RWPE2 (cell line): ENCODE measurements at regions not wholly inside any gene's neighbourhood (a gene's known extent, or its start where the extent isn't known, plus 50 kb on each side); places are given as distances from the start of the nearest gene placed in this dataset.

Experiments
- ATAC-seq: fragments of 200-7000 bp; cut with Tn5 transposase; 3 replicates; pipeline ENCODE4 v1.9.1; 2021; ENCODE audit warnings: low read depth
- DNase-seq: peaks from one replicate; pipeline ENCODE4 v3.0.0-alpha.2; 2020; ENCODE audit warnings: low spot score
- H3K27ac ChIP-seq: fragments of 450-650 bp; 2 replicates; pipeline ENCODE4 v1.5.1; 2017; ENCODE audit warnings: mild to moderate bottlenecking; ENCODE audit not compliant: poor library complexity, severe bottlenecking
- H3K27me3 ChIP-seq: fragments of 250-450 bp; sonication (Bioruptor Pico); 2 replicates; pipeline ENCODE4 v1.5.1; 2021; ENCODE audit warnings: mild to moderate bottlenecking, moderate library complexity; ENCODE audit not compliant: insufficient read depth, poor library complexity, severe bottlenecking
- H3K36me3 ChIP-seq: fragments of 250-450 bp; sonication (Bioruptor Pico); 2 replicates; pipeline ENCODE4 v1.5.1; 2020; ENCODE audit warnings: low read depth, mild to moderate bottlenecking, moderate library complexity
- H3K4me1 ChIP-seq: fragments of 250-450 bp; sonication (Bioruptor Pico); 2 replicates; pipeline ENCODE4 v1.5.1; 2021; ENCODE audit warnings: mild to moderate bottlenecking, moderate library complexity; ENCODE audit not compliant: insufficient read depth, poor library complexity, severe bottlenecking
- H3K4me3 ChIP-seq: fragments of 250-450 bp; sonication (Bioruptor Pico); 2 replicates; pipeline ENCODE4 v1.5.1; 2021; ENCODE audit warnings: mild to moderate bottlenecking, moderate library complexity; ENCODE audit not compliant: severe bottlenecking
- H3K9me3 ChIP-seq: fragments of 250-450 bp; sonication (Bioruptor Pico); 2 replicates; pipeline ENCODE4 v1.5.1; 2021; ENCODE audit warnings: mild to moderate bottlenecking, moderate library complexity; ENCODE audit not compliant: severe bottlenecking
- TF ChIP-seq, protein P1 (sequence below): fragments of 450-650 bp; IDR thresholded peaks from one replicate; pipeline ENCODE4 v1.5.1; 2017; ENCODE audit warnings: mild to moderate bottlenecking, moderate library complexity; ENCODE audit not compliant: poor library complexity, severe bottlenecking

DNA sequence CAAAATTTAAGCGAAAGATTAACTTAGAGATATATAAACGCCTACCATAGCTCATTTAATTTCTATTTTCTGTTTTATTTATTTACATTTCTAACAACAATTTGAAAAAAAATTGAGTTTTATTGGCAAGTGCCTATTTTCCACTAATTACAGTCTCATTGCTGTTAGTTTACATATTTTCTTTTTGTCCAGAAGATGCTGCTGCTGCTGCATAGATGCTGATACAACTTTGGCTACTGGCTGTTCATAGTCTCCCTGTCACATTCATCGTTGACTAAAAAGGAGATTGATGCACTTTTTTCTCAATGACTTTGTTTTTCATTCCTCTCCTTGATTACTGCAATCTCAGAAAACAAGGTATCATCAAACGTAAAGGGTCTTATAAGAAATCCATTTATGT lies 235.4 kb downstream of the CDH9 start:
- ATAC-seq (no peak), DNase-seq (no peak)
- no peaks in the 10 kb centered on the region for H3K36me3 ChIP-seq
- no peaks in the 10 kb centered on the region for H3K4me1 ChIP-seq
- no peaks in the 10 kb centered on the region for H3K27me3 ChIP-seq
- peaks cover 12% of the 10 kb centered on the region for H3K9me3 ChIP-seq
- H3K27ac ChIP-seq: no peak overlapping the region
- TF ChIP-seq, protein P1, sequence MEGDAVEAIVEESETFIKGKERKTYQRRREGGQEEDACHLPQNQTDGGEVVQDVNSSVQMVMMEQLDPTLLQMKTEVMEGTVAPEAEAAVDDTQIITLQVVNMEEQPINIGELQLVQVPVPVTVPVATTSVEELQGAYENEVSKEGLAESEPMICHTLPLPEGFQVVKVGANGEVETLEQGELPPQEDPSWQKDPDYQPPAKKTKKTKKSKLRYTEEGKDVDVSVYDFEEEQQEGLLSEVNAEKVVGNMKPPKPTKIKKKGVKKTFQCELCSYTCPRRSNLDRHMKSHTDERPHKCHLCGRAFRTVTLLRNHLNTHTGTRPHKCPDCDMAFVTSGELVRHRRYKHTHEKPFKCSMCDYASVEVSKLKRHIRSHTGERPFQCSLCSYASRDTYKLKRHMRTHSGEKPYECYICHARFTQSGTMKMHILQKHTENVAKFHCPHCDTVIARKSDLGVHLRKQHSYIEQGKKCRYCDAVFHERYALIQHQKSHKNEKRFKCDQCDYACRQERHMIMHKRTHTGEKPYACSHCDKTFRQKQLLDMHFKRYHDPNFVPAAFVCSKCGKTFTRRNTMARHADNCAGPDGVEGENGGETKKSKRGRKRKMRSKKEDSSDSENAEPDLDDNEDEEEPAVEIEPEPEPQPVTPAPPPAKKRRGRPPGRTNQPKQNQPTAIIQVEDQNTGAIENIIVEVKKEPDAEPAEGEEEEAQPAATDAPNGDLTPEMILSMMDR: no peak
- no peak overlapping the region for H3K4me3 ChIP-seq

DNA sequence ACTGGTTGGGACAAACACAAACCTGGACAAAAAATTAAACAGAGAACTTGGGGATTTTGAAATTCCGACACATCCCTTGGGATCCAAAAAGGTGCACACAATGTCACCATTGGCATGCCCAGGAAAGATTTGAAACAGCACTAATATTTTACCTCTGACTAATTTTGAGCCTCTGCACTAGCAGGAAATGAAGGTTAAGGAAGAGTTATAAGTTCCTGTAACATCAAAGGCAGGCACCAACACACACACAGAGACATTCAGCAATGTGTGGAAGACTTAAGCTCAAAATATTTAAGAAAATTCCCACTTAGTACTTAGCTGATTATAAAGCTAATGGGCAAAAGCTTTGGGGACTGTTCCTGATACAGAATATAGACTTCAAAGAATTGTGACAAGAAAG lies 247.0 kb downstream of the CDH9 start:
- ATAC-seq (peak; percentile 42; the same call in 1 of the 3 replicates), DNase-seq (no peak)
- no peak overlapping the region for H3K27ac ChIP-seq
- H3K27me3 ChIP-seq: no peaks in the 10 kb centered on the region
- TF ChIP-seq, protein P1: no peak
- no peaks in the 10 kb centered on the region for H3K9me3 ChIP-seq
- no peak overlapping the region for H3K4me3 ChIP-seq
- H3K36me3 ChIP-seq: no peaks in the 10 kb centered on the region
- H3K4me1 ChIP-seq: no peaks in the 10 kb centered on the region

DNA sequence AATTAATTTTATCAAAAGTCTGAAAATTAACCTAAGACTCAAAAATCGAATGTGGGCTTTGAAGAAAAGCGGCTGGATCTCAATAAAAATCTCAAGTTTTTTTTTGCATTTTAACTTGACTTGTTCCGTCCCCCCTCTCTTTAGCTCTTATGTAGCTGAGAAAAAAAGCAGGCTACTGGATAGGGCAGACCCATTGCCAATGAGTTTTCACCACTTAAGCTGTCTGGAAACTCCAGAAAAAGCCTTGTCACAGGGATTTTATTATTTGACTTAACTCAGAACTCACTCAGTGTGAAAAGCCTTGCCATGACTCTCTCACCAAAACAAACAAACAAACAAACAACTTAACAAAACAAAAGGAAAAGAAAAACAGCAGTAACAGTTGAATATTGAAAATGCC lies 247.4 kb downstream of the CDH9 start:
- TF ChIP-seq, protein P1: no peak
- Histone ChIP-seq H3K4me3 (no peak overlapping the region), H3K4me1 (no peaks in the 10 kb centered on the region), H3K36me3 (no peaks in the 10 kb centered on the region), H3K27ac (no peak overlapping the region), H3K27me3 (no peaks in the 10 kb centered on the region), H3K9me3 (no peaks in the 10 kb centered on the region)
- ATAC-seq: no peak
- no peak for DNase-seq

DNA sequence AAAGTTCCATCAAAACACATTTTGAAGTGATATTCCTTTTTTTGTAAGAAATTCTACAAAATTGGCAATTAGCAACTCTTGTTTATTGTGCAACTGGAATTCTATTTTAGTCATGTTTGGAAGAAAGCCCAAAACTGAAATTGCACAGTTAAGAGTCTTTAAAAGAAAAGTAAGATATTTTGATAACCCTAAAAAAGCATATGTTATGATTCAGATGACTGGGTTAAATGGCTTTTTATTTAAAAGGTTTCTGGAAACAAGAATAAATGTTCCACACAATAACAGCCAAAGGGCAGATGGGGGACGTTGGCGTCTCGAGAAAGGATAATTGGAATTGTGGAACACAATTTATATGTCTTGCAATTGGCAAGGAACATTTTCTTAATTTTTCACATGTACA lies 275.2 kb downstream of the CDH9 start:
- no peak for DNase-seq
- H3K4me3 ChIP-seq: no peak overlapping the region
- TF ChIP-seq, protein P1: no peak
- ATAC-seq: no peak
- no peaks in the 10 kb centered on the region for H3K27me3 ChIP-seq
- H3K4me1 ChIP-seq: no peaks in the 10 kb centered on the region
- no peaks in the 10 kb centered on the region for H3K9me3 ChIP-seq
- H3K27ac ChIP-seq: no peak overlapping the region
- H3K36me3 ChIP-seq: no peaks in the 10 kb centered on the region

DNA sequence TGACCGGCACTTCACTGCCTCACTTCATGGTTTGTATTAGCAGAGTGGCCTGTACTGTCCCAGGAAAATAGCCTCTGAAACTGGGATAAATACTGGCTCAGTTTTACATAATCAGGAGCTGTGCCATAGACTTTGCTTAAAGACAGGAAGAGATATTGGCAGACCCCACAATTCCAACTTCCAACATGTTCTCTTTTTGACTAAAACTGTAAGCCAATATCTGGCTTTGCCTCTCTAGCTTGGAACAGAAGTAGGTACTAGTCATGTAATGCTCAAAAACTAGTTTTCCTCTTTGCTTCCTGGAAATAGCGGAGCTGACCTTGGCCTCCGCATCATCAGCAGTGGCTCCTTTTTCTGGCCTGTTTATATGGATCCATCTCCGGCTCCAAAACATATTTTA lies 276.9 kb downstream of the CDH9 start:
- no peak overlapping the region for H3K4me3 ChIP-seq
- no peaks in the 10 kb centered on the region for H3K4me1 ChIP-seq
- no peak overlapping the region for H3K27ac ChIP-seq
- TF ChIP-seq, protein P1: no peak
- no peaks in the 10 kb centered on the region for H3K27me3 ChIP-seq
- H3K36me3 ChIP-seq: no peaks in the 10 kb centered on the region
- DNase-seq: no peak
- ATAC-seq: no peak
- H3K9me3 ChIP-seq: no peaks in the 10 kb centered on the region
